AG10803 (cell line): ENCODE measurements at regions not wholly inside any gene's neighbourhood (a gene's known extent, or its start where the extent isn't known, plus 50 kb on each side); places are given as distances from the start of the nearest gene placed in this dataset.

Experiments
- DNase-seq: peaks from one replicate; pipeline ENCODE4 v3.0.0; 2010; ENCODE audit warnings: low read depth
- H3K4me3 ChIP-seq: 2 replicates; pipeline ENCODE4 v1.5.1; 2011; ENCODE audit warnings: mild to moderate bottlenecking, low read length, control low read depth
- CTCF ChIP-seq: conservative IDR thresholded peaks from 2 replicates; pipeline ENCODE4 v1.5.1; 2011; ENCODE audit warnings: mild to moderate bottlenecking, low read length, control low read depth, inconsistent platforms

- no peak for TF ChIP-seq CTCF
- DNase-seq, result no peak
- H3K4me3 ChIP-seq, result no peak overlapping the region
Measured at GRCh38 chr22:49321477-49322055, 506.1 kb downstream of the BRD1 start.

- H3K4me3 ChIP-seq, result no peak overlapping the region
- no peak for TF ChIP-seq CTCF
- no peak for DNase-seq
Measured at GRCh38 chr22:49320714-49321476, 506.8 kb downstream of the BRD1 start.

DNA sequence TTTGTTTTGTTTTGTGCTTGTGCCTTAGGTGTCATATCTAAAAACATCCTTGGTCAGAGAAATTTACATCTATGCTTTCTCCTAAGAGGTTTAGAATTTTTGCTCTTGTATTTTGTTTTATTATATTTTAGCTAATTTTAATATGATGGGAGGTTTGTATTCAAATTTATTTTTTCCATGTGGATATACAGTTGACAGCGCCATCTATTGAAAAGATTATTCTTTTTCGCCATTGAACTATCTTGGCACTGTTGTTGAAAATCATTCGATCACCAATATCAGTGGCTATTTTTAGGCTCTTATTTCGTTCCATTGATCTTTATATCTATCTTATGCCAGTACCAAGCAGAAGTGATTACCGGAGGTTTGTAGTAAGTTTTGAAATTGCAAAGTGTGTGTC is 510.3 kb downstream of the BRD1 start:
- DNase-seq, result no peak
- TF ChIP-seq CTCF, result no peak
- H3K4me3 ChIP-seq, result no peak overlapping the region

DNA sequence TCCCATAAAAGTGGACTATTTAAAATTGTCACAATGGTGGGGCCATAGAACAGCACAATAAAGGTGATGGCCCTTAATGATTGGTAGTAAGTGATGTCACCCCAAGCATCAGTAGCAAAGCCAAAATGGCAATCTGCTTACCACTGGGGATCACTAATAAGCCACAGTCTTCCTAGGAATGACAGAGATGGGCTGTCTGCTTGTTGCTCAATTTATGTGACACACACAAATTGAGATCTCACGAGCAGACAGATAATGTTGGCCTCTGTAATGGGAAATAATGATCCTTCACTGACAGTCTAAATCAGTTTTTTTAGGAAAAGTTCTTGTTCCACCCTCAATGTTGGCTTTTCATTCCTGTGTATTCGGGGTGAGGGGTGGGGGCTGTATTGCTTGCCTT is 515.1 kb downstream of the BRD1 start:
- no peak for TF ChIP-seq CTCF
- DNase-seq, result no peak
- no peak overlapping the region for H3K4me3 ChIP-seq

DNA sequence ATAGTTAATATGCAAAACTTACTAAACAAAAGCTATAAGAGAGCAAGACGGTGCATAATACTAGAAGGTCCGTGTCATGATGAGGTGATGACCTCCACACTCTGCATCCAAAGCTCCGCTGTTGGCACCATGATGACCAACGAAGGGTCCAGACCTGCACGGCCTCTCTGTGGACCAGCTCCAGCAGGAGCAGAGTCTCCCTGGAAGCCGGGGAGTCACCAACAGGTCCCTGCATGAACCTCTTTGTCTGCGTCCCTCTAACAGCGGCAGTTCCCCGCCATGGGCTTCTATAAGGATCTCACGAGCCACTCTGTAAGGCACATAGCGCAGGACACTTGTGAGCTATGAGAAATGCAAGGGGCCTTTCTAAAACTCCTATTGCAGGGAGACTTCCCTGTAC is 517.3 kb downstream of the BRD1 start:
- no peak for TF ChIP-seq CTCF
- no peak for DNase-seq
- H3K4me3 ChIP-seq, result no peak overlapping the region

DNA sequence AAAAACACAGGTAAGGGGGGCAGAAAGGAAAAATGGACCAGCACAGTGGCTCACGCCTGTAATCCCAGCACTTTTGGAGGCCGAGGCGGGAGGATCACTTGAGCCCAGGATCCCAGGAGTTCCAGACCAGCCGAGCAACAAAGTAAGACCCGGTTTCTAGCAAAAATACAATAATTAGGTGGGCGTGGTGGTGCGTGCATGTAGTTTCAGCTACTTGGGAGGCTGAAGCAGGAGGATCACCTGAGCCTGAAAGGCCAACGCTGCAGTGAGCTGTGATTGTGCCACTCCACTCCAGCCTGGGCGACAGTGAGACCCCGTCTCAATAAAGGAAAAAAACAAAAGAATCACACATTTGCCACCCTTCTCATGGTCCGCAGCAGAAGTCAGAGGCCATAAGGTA is 519.4 kb downstream of the BRD1 start:
- H3K4me3 ChIP-seq, result no peak overlapping the region
- TF ChIP-seq CTCF, result no peak
- DNase-seq, result no peak

DNA sequence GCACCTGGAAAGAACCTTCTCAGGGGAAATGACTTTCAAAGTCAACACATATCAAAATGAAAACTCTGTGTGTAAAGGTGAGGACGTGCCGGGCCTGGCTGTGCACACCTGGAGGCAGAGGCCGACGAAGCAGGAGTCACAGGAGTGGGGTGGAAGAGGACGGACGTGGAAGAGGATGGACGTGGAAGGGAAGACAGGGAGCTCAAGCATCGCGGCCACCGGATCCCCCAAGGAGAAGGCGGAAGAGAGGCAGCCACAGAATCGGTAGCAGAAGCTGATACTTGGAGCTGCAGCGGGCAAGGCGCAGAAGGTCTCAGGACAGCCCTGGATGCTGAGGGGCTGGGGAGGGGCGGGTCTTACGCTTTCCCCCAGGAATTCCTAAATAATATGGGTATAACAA is 519.8 kb downstream of the BRD1 start:
- H3K4me3 ChIP-seq, result no peak overlapping the region
- no peak for TF ChIP-seq CTCF
- DNase-seq, result no peak
